Panc1 (cell line): ENCODE measurements at regions not wholly inside any gene's neighbourhood (a gene's known extent, or its start where the extent isn't known, plus 50 kb on each side); places are given as distances from the start of the nearest gene placed in this dataset.

Experiments used
- ATAC-seq: fragments of 200-7000 bp; cut with Tn5 transposase; 2 replicates; pipeline ENCODE4 v1.9.1; 2020; ENCODE audit warnings: mild to moderate bottlenecking, moderate library complexity
- BruUV-seq: library from RNA; stranded (reverse); fragments of 400-500 nt; replicated peaks from 2 replicates; lab custom pipeline; 2021; lab: Mats Ljungman, UMichigan
- CTCF ChIA-PET: fragments of 300-600 bp; sonication (Branson Sonifier 250); formaldehyde crosslinking; loops from one replicate; lab custom pipeline; 2022; ENCODE audit warnings: antibody characterized with exemption; lab: Charles Lee
- POLR2A ChIA-PET: fragments of 300-600 bp; sonication (Branson Sonifier 250); formaldehyde crosslinking; loops from one replicate; lab custom pipeline; 2022; ENCODE audit warnings: antibody characterized with exemption; lab: Charles Lee
- DNase-seq: peaks from one replicate; pipeline ENCODE4 v3.0.0-alpha.2; 2010; ENCODE audit warnings: low read depth, low spot score
- H3K27ac ChIP-seq: 2 replicates; pipeline ENCODE4 v1.5.1; 2011; ENCODE audit warnings: mild to moderate bottlenecking, low read length, inconsistent platforms
- H3K27me3 ChIP-seq: fragments of 200-500 bp; sonication (Bioruptor generic); 2 replicates; pipeline ENCODE4 v1.6.0; 2014; ENCODE audit warnings: low read length, inconsistent platforms; ENCODE audit not compliant: control insufficient read depth, insufficient read depth
- H3K36me3 ChIP-seq: fragments of 200-500 bp; sonication (Bioruptor generic); 2 replicates; pipeline ENCODE4 v1.5.1; 2014; ENCODE audit warnings: inconsistent platforms, mild to moderate bottlenecking, low read length, moderate library complexity; ENCODE audit not compliant: control insufficient read depth, insufficient read depth
- H3K4me1 ChIP-seq: 2 replicates; pipeline ENCODE4 v1.5.1; 2011; ENCODE audit warnings: inconsistent platforms, mild to moderate bottlenecking, low read length, moderate library complexity; ENCODE audit not compliant: control insufficient read depth, insufficient read depth
- H3K4me3 ChIP-seq, 2 experiments: 2 replicates each; pipeline ENCODE4 v1.5.1; 2011 to 2012; ENCODE audit warnings: low read depth in 2 of 2, low read length in 2 of 2, mild to moderate bottlenecking in 2 of 2, inconsistent platforms in 1 of 2, moderate library complexity in 1 of 2
- H3K9me3 ChIP-seq: fragments of 200-500 bp; sonication (Bioruptor generic); 2 replicates; pipeline ENCODE4 v1.5.1; 2014; ENCODE audit warnings: low read depth, mild to moderate bottlenecking, inconsistent platforms, low read length, moderate library complexity; ENCODE audit not compliant: control insufficient read depth, insufficient read depth
- CTCF ChIP-seq: fragments of 450-650 bp; IDR thresholded peaks from 2 replicates; pipeline ENCODE4 v1.5.1; 2017; ENCODE audit warnings: mild to moderate bottlenecking
- POLR2AphosphoS5 ChIP-seq: IDR thresholded peaks from 2 replicates; pipeline ENCODE4 v1.6.1; 2012; ENCODE audit warnings: mild to moderate bottlenecking, low read depth, low read length, moderate library complexity
- SIN3A ChIP-seq: IDR thresholded peaks from 2 replicates; pipeline ENCODE4 v1.6.1; 2012; ENCODE audit warnings: low read depth, mild to moderate bottlenecking, low read length, moderate library complexity, borderline replicate concordance; ENCODE audit not compliant: insufficient read depth
- TCF7L2 ChIP-seq: IDR thresholded peaks from 2 replicates; pipeline ENCODE4 v1.6.1; 2011; ENCODE audit warnings: mild to moderate bottlenecking, low read depth, low read length, inconsistent platforms
- in situ Hi-C: cut with HindIII; loops from 2 replicates; pipeline ENCODE4 v1.10.0; 2016; ENCODE audit warnings: low sequenced_read_pairs, low pct_unique_long_range_greater_than_20kb
- intact Hi-C: fragments of 100-400 bp; cut with micrococcal nuclease; formaldehyde crosslinking; loops from one replicate; pipeline ENCODE4 v1.10.0; 2022; ENCODE audit not compliant: unreplicated experiment
- TF ChIP-seq, protein P1 (sequence below), 2 experiments: IDR thresholded peaks; 2 replicates each; pipeline ENCODE4 v1.6.1; 2011 to 2012; ENCODE audit warnings: low read depth in 2 of 2, control low read depth in 1 of 2, low read length in 1 of 2, mild to moderate bottlenecking in 1 of 2, moderate library complexity in 1 of 2; ENCODE audit not compliant: insufficient read depth in 1 of 2

DNA sequence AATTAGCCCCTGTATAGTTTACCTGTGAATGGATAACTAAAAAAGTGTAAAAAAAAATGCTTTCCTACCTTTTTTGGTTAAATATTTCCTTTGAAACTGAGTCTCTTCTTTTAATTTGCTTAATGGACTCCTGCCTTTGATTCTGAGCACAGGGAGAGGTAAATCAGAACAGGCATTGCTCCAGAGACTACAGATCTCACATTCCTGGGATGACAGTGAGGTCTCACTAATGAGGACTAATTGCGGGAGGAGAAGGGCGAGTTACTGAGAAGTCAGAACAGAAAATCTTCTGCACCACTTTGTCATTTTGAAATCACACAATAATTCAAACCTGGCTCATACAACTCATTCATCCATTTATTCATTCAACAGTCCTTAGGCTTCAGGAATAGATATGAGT is 437.0 kb upstream of the ASIC2 start:
- POLR2A ChIA-PET, result no interaction called here
- peaks cover 5% of the 10 kb centered on the region; the same call in 1 of the 2 replicates for H3K27me3 ChIP-seq
- no peak for ATAC-seq
- CTCF ChIA-PET, result no interaction called here
- no peak overlapping the region for H3K27ac ChIP-seq
- no TSS peak for BruUV-seq
- TF ChIP-seq, protein P1, sequence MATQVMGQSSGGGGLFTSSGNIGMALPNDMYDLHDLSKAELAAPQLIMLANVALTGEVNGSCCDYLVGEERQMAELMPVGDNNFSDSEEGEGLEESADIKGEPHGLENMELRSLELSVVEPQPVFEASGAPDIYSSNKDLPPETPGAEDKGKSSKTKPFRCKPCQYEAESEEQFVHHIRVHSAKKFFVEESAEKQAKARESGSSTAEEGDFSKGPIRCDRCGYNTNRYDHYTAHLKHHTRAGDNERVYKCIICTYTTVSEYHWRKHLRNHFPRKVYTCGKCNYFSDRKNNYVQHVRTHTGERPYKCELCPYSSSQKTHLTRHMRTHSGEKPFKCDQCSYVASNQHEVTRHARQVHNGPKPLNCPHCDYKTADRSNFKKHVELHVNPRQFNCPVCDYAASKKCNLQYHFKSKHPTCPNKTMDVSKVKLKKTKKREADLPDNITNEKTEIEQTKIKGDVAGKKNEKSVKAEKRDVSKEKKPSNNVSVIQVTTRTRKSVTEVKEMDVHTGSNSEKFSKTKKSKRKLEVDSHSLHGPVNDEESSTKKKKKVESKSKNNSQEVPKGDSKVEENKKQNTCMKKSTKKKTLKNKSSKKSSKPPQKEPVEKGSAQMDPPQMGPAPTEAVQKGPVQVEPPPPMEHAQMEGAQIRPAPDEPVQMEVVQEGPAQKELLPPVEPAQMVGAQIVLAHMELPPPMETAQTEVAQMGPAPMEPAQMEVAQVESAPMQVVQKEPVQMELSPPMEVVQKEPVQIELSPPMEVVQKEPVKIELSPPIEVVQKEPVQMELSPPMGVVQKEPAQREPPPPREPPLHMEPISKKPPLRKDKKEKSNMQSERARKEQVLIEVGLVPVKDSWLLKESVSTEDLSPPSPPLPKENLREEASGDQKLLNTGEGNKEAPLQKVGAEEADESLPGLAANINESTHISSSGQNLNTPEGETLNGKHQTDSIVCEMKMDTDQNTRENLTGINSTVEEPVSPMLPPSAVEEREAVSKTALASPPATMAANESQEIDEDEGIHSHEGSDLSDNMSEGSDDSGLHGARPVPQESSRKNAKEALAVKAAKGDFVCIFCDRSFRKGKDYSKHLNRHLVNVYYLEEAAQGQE (IDR thresholded peaks at IDR 0.05; ENCODE audit: insufficient read depth in 1 of 2, low read depth in 2 of 2, low read length in 1 of 2), result no peak
- TF ChIP-seq POLR2AphosphoS5 (no peak), TCF7L2 (no peak), CTCF (no peak)
- in situ Hi-C loops (no loop called here), intact Hi-C loops (no loop called here)
- no peaks in the 10 kb centered on the region for H3K9me3 ChIP-seq
- no peak for DNase-seq
- H3K36me3 ChIP-seq, result no peaks in the 10 kb centered on the region
- H3K4me1 ChIP-seq, result no peaks in the 10 kb centered on the region
- no peak overlapping the region for H3K4me3 ChIP-seq

DNA sequence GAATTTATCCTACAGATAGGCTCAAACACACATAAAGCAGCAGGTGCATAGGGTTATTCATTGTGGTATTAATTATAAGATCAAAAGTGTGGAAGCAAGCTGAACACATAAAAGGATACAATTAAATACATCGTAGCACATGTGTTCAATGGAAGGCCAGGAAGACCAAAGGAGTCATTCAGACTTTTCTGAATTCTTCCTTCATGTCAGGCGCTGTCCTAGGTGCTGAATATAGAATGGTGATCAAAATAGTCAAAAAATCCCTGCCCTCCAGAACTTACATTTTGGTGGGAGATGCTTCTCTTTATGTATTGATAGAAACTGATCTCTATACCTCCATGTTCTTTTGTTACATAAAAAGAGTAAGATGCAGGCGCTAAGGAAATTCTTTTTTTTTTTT is 439.0 kb upstream of the ASIC2 start:
- intact Hi-C loops, result no loop called here
- TF ChIP-seq POLR2AphosphoS5 (no peak), CTCF (no peak), SIN3A (no peak)
- TF ChIP-seq, protein P1 (IDR thresholded peaks at IDR 0.05; ENCODE audit: insufficient read depth in 1 of 2, low read depth in 2 of 2, low read length in 1 of 2), result peak; percentile 77 to 92; a peak in 3 of 4 replicates
- no peak overlapping the region for H3K27ac ChIP-seq
- no peak overlapping the region for H3K4me3 ChIP-seq
- no TSS peak for BruUV-seq
- DNase-seq, result no peak
- ChIA-PET POLR2A (no interaction called here), CTCF (no interaction called here)
- H3K27me3 ChIP-seq, result peaks cover 5% of the 10 kb centered on the region; the same call in 1 of the 2 replicates
- in situ Hi-C loops, result no loop called here
- H3K9me3 ChIP-seq, result no peaks in the 10 kb centered on the region
- no peaks in the 10 kb centered on the region for H3K4me1 ChIP-seq
- H3K36me3 ChIP-seq, result no peaks in the 10 kb centered on the region
- ATAC-seq, result no peak
